SU-DHL-6 (cell line): ENCODE measurements at regions not wholly inside any gene's neighbourhood (a gene's known extent, or its start where the extent isn't known, plus 50 kb on each side); places are given as distances from the start of the nearest gene placed in this dataset.

Experiments
- CTCF ChIP-seq: fragments of 200-600 bp; sonication (generic); IDR thresholded peaks from one replicate; pipeline ENCODE4 v1.5.1; 2017; ENCODE audit warnings: antibody characterized with exemption, mild to moderate bottlenecking, low read length, moderate library complexity; ENCODE audit not compliant: insufficient read depth, poor library complexity, severe bottlenecking
- EZH2phosphoT487 ChIP-seq: fragments of 200-600 bp; sonication (generic), shearing (Covaris generic); conservative IDR thresholded peaks from 2 replicates; pipeline ENCODE4 v1.6.1; 2018; ENCODE audit warnings: mild to moderate bottlenecking, antibody characterized with exemption, low read length, moderate library complexity, mixed read lengths

GRCh38 chr6:122220254-122220653 lies 179.2 kb upstream of the HSF2 start:
- TF ChIP-seq CTCF (no peak), EZH2phosphoT487 (no peak)
